ENCODE measurements at regions not wholly inside any gene's neighbourhood (a gene's known extent, or its start where the extent isn't known, plus 50 kb on each side); places are given as distances from the start of the nearest gene placed in this dataset.

DNA sequence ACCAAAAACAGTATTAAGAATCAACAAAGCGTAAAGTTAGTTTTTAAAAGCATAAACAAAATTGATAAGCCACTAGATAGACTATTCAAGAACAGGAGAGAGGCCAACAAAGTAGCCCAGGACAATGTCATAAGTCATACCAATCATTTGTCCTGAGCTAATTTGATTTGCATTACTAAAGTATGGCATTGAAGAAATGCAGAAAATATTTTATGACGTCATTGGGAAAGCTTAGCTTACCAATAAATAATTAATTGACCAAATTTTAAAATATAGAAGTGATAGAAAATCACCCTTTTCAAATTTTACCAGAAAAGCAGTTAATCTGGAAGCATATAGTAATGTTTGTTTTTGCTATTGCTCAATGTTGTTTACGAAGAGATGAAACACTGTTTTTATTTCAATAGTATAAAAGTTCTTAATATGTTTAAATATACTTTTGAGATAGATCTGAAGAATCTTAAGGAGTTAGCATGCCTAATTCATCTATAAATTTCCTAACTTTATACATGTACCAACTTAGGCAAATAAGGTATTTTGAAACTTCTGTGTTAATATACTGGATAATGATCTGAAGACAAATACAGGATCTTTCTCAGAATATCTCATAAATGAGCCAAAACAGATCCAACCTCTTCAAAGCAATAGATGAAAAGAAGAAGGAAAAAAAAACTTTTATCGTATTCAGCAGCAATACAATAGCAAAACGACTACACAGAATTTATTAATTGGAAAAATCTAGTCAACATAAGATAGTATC, 1118.5 kb downstream of the SLC16A7 start:
- TF ChIP-seq, protein P1, sequence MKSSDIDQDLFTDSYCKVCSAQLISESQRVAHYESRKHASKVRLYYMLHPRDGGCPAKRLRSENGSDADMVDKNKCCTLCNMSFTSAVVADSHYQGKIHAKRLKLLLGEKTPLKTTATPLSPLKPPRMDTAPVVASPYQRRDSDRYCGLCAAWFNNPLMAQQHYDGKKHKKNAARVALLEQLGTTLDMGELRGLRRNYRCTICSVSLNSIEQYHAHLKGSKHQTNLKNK (CRISPR knock-in tag; IDR thresholded peaks at IDR 0.05): no peak
- TF ChIP-seq, protein P2, sequence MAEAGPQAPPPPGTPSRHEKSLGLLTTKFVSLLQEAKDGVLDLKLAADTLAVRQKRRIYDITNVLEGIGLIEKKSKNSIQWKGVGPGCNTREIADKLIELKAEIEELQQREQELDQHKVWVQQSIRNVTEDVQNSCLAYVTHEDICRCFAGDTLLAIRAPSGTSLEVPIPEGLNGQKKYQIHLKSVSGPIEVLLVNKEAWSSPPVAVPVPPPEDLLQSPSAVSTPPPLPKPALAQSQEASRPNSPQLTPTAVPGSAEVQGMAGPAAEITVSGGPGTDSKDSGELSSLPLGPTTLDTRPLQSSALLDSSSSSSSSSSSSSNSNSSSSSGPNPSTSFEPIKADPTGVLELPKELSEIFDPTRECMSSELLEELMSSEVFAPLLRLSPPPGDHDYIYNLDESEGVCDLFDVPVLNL (CRISPR knock-in tag; IDR thresholded peaks at IDR 0.05; ENCODE audit: borderline replicate concordance, low read depth): no peak
- no peak for TF ChIP-seq NFE2L1 (CRISPR knock-in tag; IDR thresholded peaks at IDR 0.05)
- TF ChIP-seq CREM (CRISPR knock-in tag; IDR thresholded peaks at IDR 0.05): no peak
- TF ChIP-seq, protein P3, sequence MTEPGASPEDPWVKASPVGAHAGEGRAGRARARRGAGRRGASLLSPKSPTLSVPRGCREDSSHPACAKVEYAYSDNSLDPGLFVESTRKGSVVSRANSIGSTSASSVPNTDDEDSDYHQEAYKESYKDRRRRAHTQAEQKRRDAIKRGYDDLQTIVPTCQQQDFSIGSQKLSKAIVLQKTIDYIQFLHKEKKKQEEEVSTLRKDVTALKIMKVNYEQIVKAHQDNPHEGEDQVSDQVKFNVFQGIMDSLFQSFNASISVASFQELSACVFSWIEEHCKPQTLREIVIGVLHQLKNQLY (CRISPR knock-in tag; IDR thresholded peaks at IDR 0.05): no peak
- no peak for TF ChIP-seq MXD4 (CRISPR knock-in tag; IDR thresholded peaks at IDR 0.05; ENCODE audit: borderline replicate concordance)
- TF ChIP-seq, protein P4, sequence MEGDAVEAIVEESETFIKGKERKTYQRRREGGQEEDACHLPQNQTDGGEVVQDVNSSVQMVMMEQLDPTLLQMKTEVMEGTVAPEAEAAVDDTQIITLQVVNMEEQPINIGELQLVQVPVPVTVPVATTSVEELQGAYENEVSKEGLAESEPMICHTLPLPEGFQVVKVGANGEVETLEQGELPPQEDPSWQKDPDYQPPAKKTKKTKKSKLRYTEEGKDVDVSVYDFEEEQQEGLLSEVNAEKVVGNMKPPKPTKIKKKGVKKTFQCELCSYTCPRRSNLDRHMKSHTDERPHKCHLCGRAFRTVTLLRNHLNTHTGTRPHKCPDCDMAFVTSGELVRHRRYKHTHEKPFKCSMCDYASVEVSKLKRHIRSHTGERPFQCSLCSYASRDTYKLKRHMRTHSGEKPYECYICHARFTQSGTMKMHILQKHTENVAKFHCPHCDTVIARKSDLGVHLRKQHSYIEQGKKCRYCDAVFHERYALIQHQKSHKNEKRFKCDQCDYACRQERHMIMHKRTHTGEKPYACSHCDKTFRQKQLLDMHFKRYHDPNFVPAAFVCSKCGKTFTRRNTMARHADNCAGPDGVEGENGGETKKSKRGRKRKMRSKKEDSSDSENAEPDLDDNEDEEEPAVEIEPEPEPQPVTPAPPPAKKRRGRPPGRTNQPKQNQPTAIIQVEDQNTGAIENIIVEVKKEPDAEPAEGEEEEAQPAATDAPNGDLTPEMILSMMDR (IDR thresholded peaks at IDR 0.05): no peak
- TF ChIP-seq, protein P5, sequence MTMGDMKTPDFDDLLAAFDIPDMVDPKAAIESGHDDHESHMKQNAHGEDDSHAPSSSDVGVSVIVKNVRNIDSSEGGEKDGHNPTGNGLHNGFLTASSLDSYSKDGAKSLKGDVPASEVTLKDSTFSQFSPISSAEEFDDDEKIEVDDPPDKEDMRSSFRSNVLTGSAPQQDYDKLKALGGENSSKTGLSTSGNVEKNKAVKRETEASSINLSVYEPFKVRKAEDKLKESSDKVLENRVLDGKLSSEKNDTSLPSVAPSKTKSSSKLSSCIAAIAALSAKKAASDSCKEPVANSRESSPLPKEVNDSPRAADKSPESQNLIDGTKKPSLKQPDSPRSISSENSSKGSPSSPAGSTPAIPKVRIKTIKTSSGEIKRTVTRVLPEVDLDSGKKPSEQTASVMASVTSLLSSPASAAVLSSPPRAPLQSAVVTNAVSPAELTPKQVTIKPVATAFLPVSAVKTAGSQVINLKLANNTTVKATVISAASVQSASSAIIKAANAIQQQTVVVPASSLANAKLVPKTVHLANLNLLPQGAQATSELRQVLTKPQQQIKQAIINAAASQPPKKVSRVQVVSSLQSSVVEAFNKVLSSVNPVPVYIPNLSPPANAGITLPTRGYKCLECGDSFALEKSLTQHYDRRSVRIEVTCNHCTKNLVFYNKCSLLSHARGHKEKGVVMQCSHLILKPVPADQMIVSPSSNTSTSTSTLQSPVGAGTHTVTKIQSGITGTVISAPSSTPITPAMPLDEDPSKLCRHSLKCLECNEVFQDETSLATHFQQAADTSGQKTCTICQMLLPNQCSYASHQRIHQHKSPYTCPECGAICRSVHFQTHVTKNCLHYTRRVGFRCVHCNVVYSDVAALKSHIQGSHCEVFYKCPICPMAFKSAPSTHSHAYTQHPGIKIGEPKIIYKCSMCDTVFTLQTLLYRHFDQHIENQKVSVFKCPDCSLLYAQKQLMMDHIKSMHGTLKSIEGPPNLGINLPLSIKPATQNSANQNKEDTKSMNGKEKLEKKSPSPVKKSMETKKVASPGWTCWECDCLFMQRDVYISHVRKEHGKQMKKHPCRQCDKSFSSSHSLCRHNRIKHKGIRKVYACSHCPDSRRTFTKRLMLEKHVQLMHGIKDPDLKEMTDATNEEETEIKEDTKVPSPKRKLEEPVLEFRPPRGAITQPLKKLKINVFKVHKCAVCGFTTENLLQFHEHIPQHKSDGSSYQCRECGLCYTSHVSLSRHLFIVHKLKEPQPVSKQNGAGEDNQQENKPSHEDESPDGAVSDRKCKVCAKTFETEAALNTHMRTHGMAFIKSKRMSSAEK (CRISPR knock-in tag; IDR thresholded peaks at IDR 0.05; ENCODE audit: borderline replicate concordance): no peak
- TF ChIP-seq SOX15 (CRISPR knock-in tag; IDR thresholded peaks at IDR 0.05): no peak
- TF ChIP-seq KAT7 (CRISPR knock-in tag; IDR thresholded peaks at IDR 0.05; ENCODE audit: borderline replicate concordance): no peak
- no peak for TF ChIP-seq FOXJ3 (CRISPR knock-in tag; IDR thresholded peaks at IDR 0.05; ENCODE audit: borderline replicate concordance)
- no peak for TF ChIP-seq SP1 (CRISPR knock-in tag; conservative IDR thresholded peaks at IDR 0.05)
- TF ChIP-seq, protein P6, sequence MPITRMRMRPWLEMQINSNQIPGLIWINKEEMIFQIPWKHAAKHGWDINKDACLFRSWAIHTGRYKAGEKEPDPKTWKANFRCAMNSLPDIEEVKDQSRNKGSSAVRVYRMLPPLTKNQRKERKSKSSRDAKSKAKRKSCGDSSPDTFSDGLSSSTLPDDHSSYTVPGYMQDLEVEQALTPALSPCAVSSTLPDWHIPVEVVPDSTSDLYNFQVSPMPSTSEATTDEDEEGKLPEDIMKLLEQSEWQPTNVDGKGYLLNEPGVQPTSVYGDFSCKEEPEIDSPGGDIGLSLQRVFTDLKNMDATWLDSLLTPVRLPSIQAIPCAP (CRISPR knock-in tag; IDR thresholded peaks at IDR 0.05): no peak
- ChIA-PET POLR2A (no interaction called here), CTCF (no interaction called here)
- no peaks in the 10 kb centered on the region for H3K4me1 Mint-ChIP-seq
- peaks cover 1% of the 10 kb centered on the region; the same call in 1 of the 2 replicates for H3K9me3 Mint-ChIP-seq
- DNase-seq (ENCODE audit: low spot score) (no peak), ATAC-seq (no peak)
- H3K4me3 Mint-ChIP-seq: no peak overlapping the region
- H3K27ac Mint-ChIP-seq: no peak overlapping the region
- no peaks in the 10 kb centered on the region for H3K27me3 Mint-ChIP-seq (ENCODE audit: low read depth)
- H3K36me3 Mint-ChIP-seq: no peaks in the 10 kb centered on the region

DNA sequence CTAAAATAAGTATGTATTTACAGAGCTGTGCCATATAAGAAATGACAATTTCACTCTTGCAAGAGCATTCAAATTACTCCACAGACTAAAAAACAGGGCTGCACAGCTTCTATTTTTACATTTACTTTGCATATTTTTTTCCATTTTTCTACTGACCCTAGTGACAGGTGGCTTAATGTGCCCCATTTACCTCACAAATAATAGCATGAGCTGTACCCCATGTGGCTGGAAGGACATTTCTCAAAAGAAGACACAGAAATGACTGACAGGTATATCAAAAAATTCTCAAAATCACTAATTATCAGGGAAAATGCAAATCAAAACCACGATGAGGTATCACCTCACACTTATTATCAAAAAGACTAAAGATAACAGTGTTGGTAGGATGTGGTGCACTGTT, 1128.6 kb downstream of the SLC16A7 start:
- Mint-ChIP-seq H3K9me3 (no peaks in the 10 kb centered on the region), H3K36me3 (no peaks in the 10 kb centered on the region), H3K4me3 (no peak overlapping the region), H3K27me3 (ENCODE audit: low read depth) (no peaks in the 10 kb centered on the region), H3K27ac (no peak overlapping the region), H3K4me1 (no peaks in the 10 kb centered on the region)
- ATAC-seq (no peak), DNase-seq (ENCODE audit: low spot score) (no peak)
- CTCF ChIA-PET: no interaction called here
- no peak for TF ChIP-seq TP53 (CRISPR knock-in tag; IDR thresholded peaks at IDR 0.05)
- TF ChIP-seq, protein P1 (CRISPR knock-in tag; IDR thresholded peaks at IDR 0.05): no peak
- no peak for TF ChIP-seq NFATC4 (CRISPR knock-in tag; IDR thresholded peaks at IDR 0.05)
- POLR2A ChIA-PET: no interaction called here
